Loucy (cell line): ENCODE measurements at regions not wholly inside any gene's neighbourhood (a gene's known extent, or its start where the extent isn't known, plus 50 kb on each side); places are given as distances from the start of the nearest gene placed in this dataset.

Experiments used
- H2AFZ ChIP-seq: fragments of 200-600 bp; sonication (generic); 2 replicates; pipeline ENCODE4 v1.6.0; 2016; ENCODE audit warnings: antibody characterized with exemption, mild to moderate bottlenecking, low read length, moderate library complexity
- H3F3A ChIP-seq: fragments of 200-600 bp; 2 replicates; pipeline ENCODE4 v1.6.0; 2016; ENCODE audit warnings: antibody characterized with exemption, low read depth, mild to moderate bottlenecking
- H3K27me3 ChIP-seq: fragments of 200-600 bp; sonication (generic); 2 replicates; pipeline ENCODE4 v1.6.1; 2014; ENCODE audit warnings: low read length, mild to moderate bottlenecking; ENCODE audit not compliant: insufficient read depth, poor library complexity, severe bottlenecking
- H3K36me3 ChIP-seq: fragments of 200-600 bp; sonication (generic); 2 replicates; pipeline ENCODE4 v1.6.1; 2016; ENCODE audit warnings: low read length; ENCODE audit not compliant: insufficient read depth
- H3K4me1 ChIP-seq: fragments of 200-600 bp; sonication (generic); 2 replicates; pipeline ENCODE4 v1.5.1; 2014; ENCODE audit warnings: low read length, mild to moderate bottlenecking; ENCODE audit not compliant: insufficient read depth, poor library complexity, severe bottlenecking
- H3K4me2 ChIP-seq: fragments of 200-600 bp; sonication (generic); 2 replicates; pipeline ENCODE4 v1.6.0; 2014; ENCODE audit warnings: antibody characterized with exemption, low read length, low read depth, mild to moderate bottlenecking; ENCODE audit not compliant: poor library complexity, severe bottlenecking
- H3K4me3 ChIP-seq: fragments of 200-600 bp; sonication (generic); 2 replicates; pipeline ENCODE4 v1.5.1; 2014; ENCODE audit warnings: low read length, mild to moderate bottlenecking, mixed read lengths; ENCODE audit not compliant: poor library complexity, severe bottlenecking
- H3K79me2 ChIP-seq: fragments of 200-600 bp; sonication (generic); 2 replicates; pipeline ENCODE4 v1.6.1; 2014; ENCODE audit warnings: low read length; ENCODE audit not compliant: insufficient read depth
- H3K9ac ChIP-seq: fragments of 200-600 bp; sonication (generic); 2 replicates; pipeline ENCODE4 v1.6.0; 2014; ENCODE audit warnings: mild to moderate bottlenecking, low read depth, low read length, moderate library complexity; ENCODE audit not compliant: poor library complexity, severe bottlenecking
- H3K9me2 ChIP-seq: fragments of 200-600 bp; sonication (generic); replicated peaks from 2 replicates; pipeline ENCODE4 v1.6.1; 2016; ENCODE audit warnings: low read depth, low read length, mixed read lengths
- H3K9me3 ChIP-seq: fragments of 200-600 bp; sonication (generic); 2 replicates; pipeline ENCODE4 v1.6.1; 2014; ENCODE audit warnings: mild to moderate bottlenecking, antibody characterized with exemption, low read length, low read depth; ENCODE audit not compliant: insufficient read depth
- H4K20me1 ChIP-seq: fragments of 200-600 bp; sonication (generic); 2 replicates; pipeline ENCODE4 v1.6.0; 2014; ENCODE audit warnings: antibody characterized with exemption, low read length, mild to moderate bottlenecking; ENCODE audit not compliant: insufficient read depth, poor library complexity, severe bottlenecking
- CTCF ChIP-seq: fragments of 200-600 bp; sonication (generic); conservative IDR thresholded peaks from 2 replicates; pipeline ENCODE4 v1.5.1; 2014; ENCODE audit warnings: mild to moderate bottlenecking, antibody characterized with exemption, low read length
- EZH2phosphoT487 ChIP-seq: fragments of 200-600 bp; IDR thresholded peaks from 2 replicates; pipeline ENCODE4 v1.6.1; 2018; ENCODE audit warnings: antibody characterized with exemption, mild to moderate bottlenecking, moderate library complexity, borderline replicate concordance

- no peak for TF ChIP-seq EZH2phosphoT487
- TF ChIP-seq CTCF = no peak
- no peak overlapping the region for H3K9ac ChIP-seq
- no peaks in the 10 kb centered on the region for H3K9me2 ChIP-seq
- no peaks in the 10 kb centered on the region for H3K79me2 ChIP-seq
- H4K20me1 ChIP-seq = no peaks in the 10 kb centered on the region
- no peaks in the 10 kb centered on the region for H3K36me3 ChIP-seq
- H3K4me3 ChIP-seq = no peak overlapping the region
- H3F3A ChIP-seq = no peaks in the 10 kb centered on the region
- no peak overlapping the region for H3K4me2 ChIP-seq
- H3K4me1 ChIP-seq = peaks cover 6% of the 10 kb centered on the region
- no peaks in the 10 kb centered on the region for H3K9me3 ChIP-seq
- no peaks in the 10 kb centered on the region for H3K27me3 ChIP-seq
- peak overlapping the region; percentile 9; the same call in 1 of the 2 replicates for H2AFZ ChIP-seq
These were observed 665.6 kb upstream of the CPEB2 start for GRCh38 chr4:14336656-14337055.

GRCh38 chr4:14337892-14338584 lies 664.2 kb upstream of the CPEB2 start:
- Histone ChIP-seq H2AFZ (0 out of 2 replicates have a peak overlapping the region, but pooled peaks have one; percentile 53), H3K4me1 (peaks cover 6% of the 10 kb centered on the region), H3F3A (no peaks in the 10 kb centered on the region), H4K20me1 (no peaks in the 10 kb centered on the region), H3K9me3 (no peaks in the 10 kb centered on the region), H3K27me3 (no peaks in the 10 kb centered on the region), H3K9ac (no peak overlapping the region), H3K9me2 (no peaks in the 10 kb centered on the region), H3K4me2 (no peak overlapping the region), H3K36me3 (no peaks in the 10 kb centered on the region), H3K4me3 (no peak overlapping the region), H3K79me2 (no peaks in the 10 kb centered on the region)
- no peak for TF ChIP-seq CTCF
- TF ChIP-seq EZH2phosphoT487 = no peak

- Histone ChIP-seq H3K79me2 (no peaks in the 10 kb centered on the region), H3K4me1 (peaks cover 6% of the 10 kb centered on the region), H3K36me3 (no peaks in the 10 kb centered on the region), H4K20me1 (no peaks in the 10 kb centered on the region), H3K9me3 (no peaks in the 10 kb centered on the region), H3K9ac (no peak overlapping the region), H3K9me2 (no peaks in the 10 kb centered on the region), H2AFZ (peak overlapping the region; percentile 53; the same call in 1 of the 2 replicates), H3K4me3 (no peak overlapping the region), H3K27me3 (no peaks in the 10 kb centered on the region), H3K4me2 (no peak overlapping the region), H3F3A (no peaks in the 10 kb centered on the region)
- TF ChIP-seq CTCF (no peak), EZH2phosphoT487 (no peak)
These were observed 663.6 kb upstream of the CPEB2 start for GRCh38 chr4:14338585-14339265.
